ENCODE measurements at regions not wholly inside any gene's neighbourhood (a gene's known extent, or its start where the extent isn't known, plus 50 kb on each side); places are given as distances from the start of the nearest gene placed in this dataset.
"Not testable (repeated sequence)": the region's sequence is repeated elsewhere in the genome, so short reads cannot be mapped to it uniquely, and the experiment has no call there.

GRCh38 chr15:96974761-96975160 lies 644.3 kb downstream of the NR2F2 start:
- no peak overlapping the region for H3K9ac ChIP-seq
- no peaks in the 10 kb centered on the region for H4K20me1 ChIP-seq
- no peak for TF ChIP-seq Cebpa-rat (IDR thresholded peaks at IDR 0.05)
- no peaks in the 10 kb centered on the region for H3K27me3 ChIP-seq
- no peaks in the 10 kb centered on the region for H3K9me3 ChIP-seq (replicated peaks in 1 of 11)
- no peaks in the 10 kb centered on the region for H3K36me3 ChIP-seq
- H3K4me1 ChIP-seq = peaks cover 0 to 10% (median 8%) of the 10 kb centered on the region in 10 experiments; a peak in 11 of 20 replicates
- H3K4me2 ChIP-seq = no peak overlapping the region
- no peak overlapping the region for H3K27ac ChIP-seq
- no peak overlapping the region for H3K4me3 ChIP-seq

GRCh38 chr15:96977886-96978285 lies 647.4 kb downstream of the NR2F2 start:
- no peak for TF ChIP-seq Cebpa-rat (IDR thresholded peaks at IDR 0.05)
- Histone ChIP-seq H3K27me3 (no peaks in the 10 kb centered on the region), H3K4me3 (no peak overlapping the region), H3K4me2 (no peak overlapping the region), H4K20me1 (no peaks in the 10 kb centered on the region), H3K9me3 (replicated peaks in 1 of 11) (no peaks in the 10 kb centered on the region), H3K4me1 (no peaks in the 10 kb centered on the region), H3K27ac (no peak overlapping the region), H3K9ac (no peak overlapping the region), H3K36me3 (no peaks in the 10 kb centered on the region)

GRCh38 chr15:96978937-96979473 lies 648.5 kb downstream of the NR2F2 start:
- Histone ChIP-seq H3K4me2 (no peak overlapping the region), H4K20me1 (no peaks in the 10 kb centered on the region), H3K27me3 (no peaks in the 10 kb centered on the region), H3K4me3 (no peak overlapping the region), H3K27ac (no peak overlapping the region), H3K4me1 (no peaks in the 10 kb centered on the region), H3K9me3 (replicated peaks in 1 of 11) (peaks cover 0 to 2% (median 0%) of the 10 kb centered on the region in 11 experiments; a peak in 3 of 22 replicates), H3K9ac (no peak overlapping the region), H3K36me3 (no peaks in the 10 kb centered on the region)
- no peak for TF ChIP-seq Cebpa-rat (IDR thresholded peaks at IDR 0.05)

- H3K4me3 ChIP-seq, H3K4me1 ChIP-seq, H3K9ac ChIP-seq, H3K27me3 ChIP-seq, H4K20me1 ChIP-seq, H3K36me3 ChIP-seq, H3K27ac ChIP-seq, H3K4me2 ChIP-seq: not testable (repeated sequence)
- H3K9me3 ChIP-seq (replicated peaks in 1 of 11) = peaks cover 8 to 28% (median 18%) of the 10 kb centered on the region in 11 experiments
These were observed 653.7 kb downstream of the NR2F2 start for GRCh38 chr15:96984121-96984671.

- H3K27ac ChIP-seq = peak overlapping the region in 2 of 11 experiments; percentile 17 to 44; a peak in 1 of 22 replicates
- peak overlapping the region in 8 of 11 experiments; percentile 6 to 48 (median 21); a peak in 10 of 22 replicates for H3K4me2 ChIP-seq
- H4K20me1 ChIP-seq = no peaks in the 10 kb centered on the region
- H3K9me3 ChIP-seq (replicated peaks in 1 of 11) = peaks cover 9 to 26% (median 12%) of the 10 kb centered on the region in 11 experiments
- no peak overlapping the region for H3K4me3 ChIP-seq
- H3K36me3 ChIP-seq = no peaks in the 10 kb centered on the region
- peaks cover 0 to 18% (median 7%) of the 10 kb centered on the region in 10 experiments; a peak in 12 of 20 replicates for H3K4me1 ChIP-seq
- no peak for TF ChIP-seq Cebpa-rat (IDR thresholded peaks at IDR 0.05)
- no peaks in the 10 kb centered on the region for H3K27me3 ChIP-seq
- H3K9ac ChIP-seq = no peak overlapping the region
These were observed 662.3 kb downstream of the NR2F2 start for GRCh38 chr15:96992817-96993216.

GRCh38 chr15:96997538-96997937 lies 667.0 kb downstream of the NR2F2 start:
- no peak overlapping the region for H3K4me3 ChIP-seq
- no peak overlapping the region for H3K27ac ChIP-seq
- H3K36me3 ChIP-seq = no peaks in the 10 kb centered on the region
- H3K9me3 ChIP-seq (replicated peaks in 1 of 11) = peaks cover 0 to 5% (median 0%) of the 10 kb centered on the region in 11 experiments; a peak in 3 of 22 replicates
- H3K4me1 ChIP-seq = peaks cover 0 to 8% (median 5%) of the 10 kb centered on the region in 10 experiments; a peak in 12 of 20 replicates
- TF ChIP-seq Cebpa-rat (IDR thresholded peaks at IDR 0.05) = no peak
- no peaks in the 10 kb centered on the region for H4K20me1 ChIP-seq
- H3K27me3 ChIP-seq = no peaks in the 10 kb centered on the region
- H3K9ac ChIP-seq = no peak overlapping the region
- H3K4me2 ChIP-seq = no peak overlapping the region

GRCh38 chr15:97009031-97009431 lies 678.5 kb downstream of the NR2F2 start:
- Histone ChIP-seq H4K20me1 (no peaks in the 10 kb centered on the region), H3K9me3 (replicated peaks in 1 of 11) (no peaks in the 10 kb centered on the region), H3K36me3 (no peaks in the 10 kb centered on the region), H3K27ac (no peak overlapping the region), H3K9ac (no peak overlapping the region), H3K4me2 (no peak overlapping the region), H3K4me3 (no peak overlapping the region), H3K27me3 (no peaks in the 10 kb centered on the region), H3K4me1 (peaks cover 0 to 9% (median 0%) of the 10 kb centered on the region in 10 experiments; a peak in 3 of 20 replicates)
- no peak for TF ChIP-seq Cebpa-rat (IDR thresholded peaks at IDR 0.05)

GRCh38 chr15:97012986-97013385 lies 682.5 kb downstream of the NR2F2 start:
- Histone ChIP-seq H3K4me3 (no peak overlapping the region), H3K27me3 (no peaks in the 10 kb centered on the region), H3K4me1 (no peaks in the 10 kb centered on the region), H3K4me2 (no peak overlapping the region), H3K9me3 (replicated peaks in 1 of 11) (peaks cover 5 to 12% (median 7%) of the 10 kb centered on the region in 11 experiments; a peak in 13 of 22 replicates), H3K9ac (no peak overlapping the region), H3K36me3 (no peaks in the 10 kb centered on the region), H4K20me1 (no peaks in the 10 kb centered on the region), H3K27ac (no peak overlapping the region)
- TF ChIP-seq Cebpa-rat (IDR thresholded peaks at IDR 0.05) = no peak

GRCh38 chr15:97013491-97013890 lies 683.0 kb downstream of the NR2F2 start:
- Histone ChIP-seq H3K36me3 (no peaks in the 10 kb centered on the region), H3K9ac (no peak overlapping the region), H3K9me3 (replicated peaks in 1 of 11) (peaks cover 5 to 12% (median 8%) of the 10 kb centered on the region in 11 experiments; a peak in 13 of 22 replicates), H3K4me3 (no peak overlapping the region), H3K4me1 (no peaks in the 10 kb centered on the region), H3K27ac (no peak overlapping the region), H3K4me2 (no peak overlapping the region), H3K27me3 (no peaks in the 10 kb centered on the region), H4K20me1 (no peaks in the 10 kb centered on the region)
- no peak for TF ChIP-seq Cebpa-rat (IDR thresholded peaks at IDR 0.05)

- Histone ChIP-seq H4K20me1 (no peaks in the 10 kb centered on the region), H3K4me1 (no peaks in the 10 kb centered on the region), H3K27me3 (no peaks in the 10 kb centered on the region), H3K9me3 (replicated peaks in 1 of 11) (peaks cover 5 to 12% (median 8%) of the 10 kb centered on the region in 11 experiments; a peak in 13 of 22 replicates), H3K9ac (no peak overlapping the region), H3K4me2 (no peak overlapping the region), H3K36me3 (no peaks in the 10 kb centered on the region), H3K27ac (no peak overlapping the region), H3K4me3 (no peak overlapping the region)
- no peak for TF ChIP-seq Cebpa-rat (IDR thresholded peaks at IDR 0.05)
These were observed 683.5 kb downstream of the NR2F2 start for GRCh38 chr15:97014001-97014400.

Data from BLaER1 treated with 17β-estradiol and CSF1 and Interleukin-3, amounts not matched to agents 10 nM and 100 nM (cell line).